NCI-H2196 treated with DMSO at 0.1 percent for 48 hours (cell line): ENCODE measurements at regions not wholly inside any gene's neighbourhood (a gene's known extent, or its start where the extent isn't known, plus 50 kb on each side); places are given as distances from the start of the nearest gene placed in this dataset.
"Not testable (repeated sequence)": the region's sequence is repeated elsewhere in the genome, so short reads cannot be mapped to it uniquely, and the experiment has no call there.

Source experiments
- DNase-seq: peaks from one replicate; lab custom pipeline; 2025; ENCODE audit not compliant: unreplicated experiment; lab: John Stamatoyannopoulos, UW

DNA sequence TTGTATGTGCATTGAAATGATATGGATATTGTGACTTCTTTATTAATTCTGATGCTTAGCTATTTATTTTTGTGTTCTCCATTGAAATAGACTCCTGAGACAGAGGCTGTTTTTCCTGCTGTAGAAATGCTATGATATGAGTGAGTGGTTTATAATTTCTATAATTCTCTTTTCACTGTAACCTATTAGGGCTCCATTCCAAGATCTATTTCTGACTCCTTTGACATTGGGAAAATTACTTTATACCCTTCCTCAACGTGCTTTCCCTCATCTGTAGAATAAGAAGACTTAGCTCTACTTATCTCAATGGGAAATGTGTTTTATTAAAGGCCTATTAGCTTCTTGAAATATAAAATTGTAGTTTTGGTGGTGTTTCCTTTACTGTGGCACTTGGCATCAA is 144.5 kb upstream of the RPRM start:
- DNase-seq: no peak

DNA sequence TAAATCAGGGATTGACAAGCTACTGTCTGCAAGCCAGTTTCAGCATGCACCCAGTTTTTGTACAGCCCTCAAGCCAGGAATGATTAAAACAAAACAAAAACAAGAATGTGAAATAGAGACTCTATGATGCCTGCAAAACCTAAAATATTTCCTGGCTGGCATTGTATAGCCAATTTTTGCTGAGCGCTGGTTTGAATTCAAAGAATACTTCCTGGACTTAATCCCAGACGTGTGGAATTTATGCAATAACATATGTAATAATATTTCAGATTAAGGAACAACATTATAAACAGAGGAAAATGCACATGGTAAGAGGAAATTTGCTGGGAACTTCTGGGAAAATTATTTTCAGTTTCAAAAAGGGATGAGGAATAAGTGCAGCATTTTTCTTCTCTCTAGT is 148.1 kb upstream of the RPRM start:
- no peak for DNase-seq

DNA sequence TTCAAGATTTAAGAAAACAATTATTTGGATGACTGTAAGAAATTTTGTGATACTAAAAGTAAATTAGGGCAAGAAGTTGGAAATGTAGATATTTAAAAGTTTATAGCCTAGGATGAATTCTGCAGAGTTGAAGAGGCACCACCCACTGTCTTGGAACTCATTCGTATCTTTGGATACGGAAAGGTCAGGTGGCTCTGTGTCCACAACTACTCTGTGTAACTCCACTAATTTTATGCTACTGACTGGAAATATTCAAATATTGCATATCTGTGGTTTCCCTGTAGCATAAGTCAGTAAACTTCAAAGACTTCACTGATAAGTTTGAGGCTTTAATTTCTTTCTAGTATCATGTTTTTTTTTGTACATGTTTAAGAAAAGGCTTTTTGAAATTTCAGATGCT is 156.9 kb upstream of the RPRM start:
- no peak for DNase-seq

DNA sequence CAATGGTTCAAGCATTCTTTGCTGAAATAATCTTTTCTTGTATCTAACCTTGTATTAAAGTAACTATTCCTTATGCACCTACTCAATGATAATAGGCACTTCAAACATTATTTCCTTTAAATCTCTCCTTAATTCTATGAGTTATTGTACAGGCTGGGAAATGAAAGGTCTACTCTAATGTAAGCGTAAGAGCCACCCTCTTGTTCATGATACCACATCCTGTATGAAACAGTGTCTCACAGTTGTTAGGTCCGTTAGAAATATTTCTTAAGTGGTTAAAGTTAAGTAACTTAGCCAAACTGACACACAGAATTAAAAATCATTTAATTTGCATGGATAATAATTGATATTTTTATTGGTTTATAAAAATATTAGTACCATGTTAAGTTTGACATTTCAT is 162.5 kb upstream of the RPRM start:
- no peak for DNase-seq

DNA sequence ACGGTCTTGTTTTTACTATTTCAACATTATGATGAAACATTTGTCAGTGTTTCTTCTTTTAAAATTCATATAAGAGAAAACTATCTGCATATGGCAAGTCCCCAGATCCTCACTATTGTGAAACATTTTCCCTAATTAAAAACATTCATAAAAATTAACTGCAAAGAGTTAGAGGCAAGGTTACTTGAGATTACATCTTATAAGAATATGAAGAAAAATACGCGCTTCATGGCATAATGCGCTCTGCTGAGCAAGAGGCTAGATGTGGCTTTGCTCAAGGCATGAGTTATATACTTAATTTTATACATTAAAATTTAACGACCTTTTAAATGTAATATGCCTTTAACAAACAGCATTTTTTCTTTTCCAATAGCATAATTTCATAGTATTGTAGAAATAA is 166.4 kb upstream of the RPRM start:
- DNase-seq: no peak

DNA sequence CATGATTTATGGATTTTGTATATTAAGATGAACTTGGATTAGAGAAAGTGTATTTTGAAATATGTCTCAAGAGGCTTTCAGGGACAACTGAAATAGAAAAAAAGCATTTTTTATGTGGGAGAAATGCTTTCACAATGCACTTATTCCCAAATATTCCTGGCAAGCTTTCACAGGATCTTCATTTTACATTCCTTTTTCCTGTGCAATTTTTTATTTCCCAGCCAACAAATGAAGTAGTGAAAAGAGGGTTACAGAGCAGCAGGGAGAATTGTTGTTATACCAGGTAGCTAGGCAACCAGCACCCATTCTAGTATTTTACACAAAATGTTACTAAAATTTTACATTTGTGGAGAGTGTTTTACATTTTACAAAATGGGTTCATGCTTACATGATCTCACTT is 167.0 kb upstream of the RPRM start:
- no peak for DNase-seq

DNA sequence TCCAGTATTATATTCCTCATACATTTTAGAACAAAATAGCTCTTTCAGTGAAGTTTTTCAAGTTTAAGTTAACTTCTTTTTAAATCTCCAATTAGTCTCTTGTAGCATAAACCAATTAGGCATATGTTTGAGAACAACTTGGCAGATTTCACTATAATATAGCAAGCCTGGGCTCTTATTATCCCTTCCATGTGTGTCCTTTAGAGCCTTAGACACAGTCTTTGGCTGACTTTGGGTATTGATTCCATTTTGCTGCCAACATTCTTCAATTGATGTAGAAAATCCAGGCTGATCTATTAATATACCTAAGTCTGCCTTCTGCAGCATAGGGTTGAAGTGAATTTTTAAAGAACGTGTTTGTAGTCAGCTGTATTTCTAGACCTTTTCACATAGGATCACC is 179.1 kb upstream of the RPRM start:
- DNase-seq: no peak

DNA sequence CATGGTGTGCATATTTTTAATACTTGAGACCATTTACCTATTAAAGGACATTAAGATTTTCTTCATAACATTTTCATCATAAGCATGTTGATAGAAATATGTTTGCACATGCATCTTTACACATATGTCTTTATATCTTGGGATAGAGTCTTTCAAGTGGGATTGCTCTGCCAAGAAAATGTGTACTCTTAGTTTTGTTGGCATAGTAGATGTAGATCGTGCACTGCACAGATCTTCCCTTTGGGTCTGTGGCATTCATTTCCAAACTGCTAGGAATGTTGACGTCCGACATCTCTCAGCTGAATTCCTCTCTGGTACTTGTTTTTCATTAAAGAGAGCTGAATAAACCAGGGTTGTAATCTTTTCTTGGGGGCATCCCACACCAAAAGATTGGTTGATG is 183.2 kb upstream of the RPRM start:
- DNase-seq: no peak

DNA sequence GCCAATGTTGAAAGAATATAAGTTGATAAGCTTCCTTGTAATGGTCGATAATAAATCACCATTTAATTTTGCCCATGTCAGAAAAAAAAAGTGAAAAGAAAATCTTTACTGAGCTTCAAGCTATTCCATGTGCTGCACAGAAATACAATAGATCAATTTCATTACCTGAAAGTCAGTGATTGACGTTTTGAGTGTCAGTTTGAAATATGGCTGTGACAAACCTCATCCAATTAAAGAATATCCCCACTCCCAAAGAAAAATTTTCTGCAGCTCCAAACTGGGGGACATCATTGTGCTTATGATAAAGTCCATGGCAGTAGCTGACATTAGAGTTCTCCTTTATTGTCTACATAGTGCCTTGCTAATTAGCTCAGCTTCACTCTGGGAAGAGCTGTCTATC is 184.8 kb upstream of the RPRM start:
- no peak for DNase-seq

DNA sequence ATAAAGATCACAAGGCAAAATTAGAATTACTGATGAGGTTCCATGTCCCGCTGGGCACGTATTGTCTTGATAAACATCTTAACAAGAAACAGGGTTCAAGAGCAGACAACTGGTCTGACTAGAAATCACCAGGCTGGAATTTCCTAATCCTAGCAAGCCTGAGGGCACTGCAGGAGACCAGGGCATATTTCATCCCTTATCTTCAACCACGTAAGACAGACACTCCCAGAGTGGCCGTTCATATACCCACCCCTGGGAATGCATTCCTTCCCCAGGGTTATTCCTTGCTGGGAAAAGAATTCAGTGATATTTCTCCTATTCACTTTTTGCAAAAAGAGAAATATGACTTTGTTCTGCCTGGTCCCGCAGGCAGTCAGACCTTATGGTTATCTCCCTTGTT is 185.4 kb upstream of the RPRM start:
- DNase-seq: not testable (repeated sequence)

DNA sequence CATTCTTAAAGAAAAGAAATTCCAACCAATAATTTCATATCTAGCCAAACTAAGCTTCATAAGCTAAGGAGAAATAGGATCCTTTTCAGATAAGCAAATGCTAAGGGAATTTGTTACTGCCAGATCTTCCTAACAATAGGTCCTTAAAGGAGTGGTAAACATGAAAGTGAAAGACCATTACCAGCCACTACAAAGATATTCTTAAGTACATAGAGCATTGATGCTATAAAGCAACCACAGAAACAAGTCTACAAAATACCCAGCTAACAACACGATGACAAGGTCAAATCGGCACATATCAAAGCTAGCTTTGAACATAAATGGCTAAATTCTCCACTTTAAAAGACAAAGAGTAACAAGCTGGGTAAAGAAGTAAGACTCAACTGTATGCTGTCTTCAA is 188.9 kb upstream of the RPRM start:
- no peak for DNase-seq

DNA sequence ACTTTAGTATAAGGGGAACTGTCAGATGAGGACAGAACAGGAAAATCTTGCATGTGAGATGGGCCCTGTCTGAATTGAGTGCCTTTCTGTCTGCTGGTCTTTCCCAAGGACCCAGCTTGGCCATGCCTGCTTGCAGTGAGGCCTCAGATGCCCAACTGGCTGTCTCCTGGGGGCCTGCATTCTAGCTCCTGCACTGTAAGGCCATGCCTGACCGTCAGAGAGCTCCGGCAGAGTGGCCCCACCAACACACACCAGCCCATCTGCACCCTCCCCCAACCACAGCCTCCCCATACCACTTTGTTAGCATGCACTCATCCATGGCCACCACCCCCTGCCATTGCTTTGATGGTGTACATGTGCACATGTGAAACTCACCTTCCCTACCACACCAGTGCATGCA is 190.4 kb upstream of the RPRM start:
- no peak for DNase-seq

DNA sequence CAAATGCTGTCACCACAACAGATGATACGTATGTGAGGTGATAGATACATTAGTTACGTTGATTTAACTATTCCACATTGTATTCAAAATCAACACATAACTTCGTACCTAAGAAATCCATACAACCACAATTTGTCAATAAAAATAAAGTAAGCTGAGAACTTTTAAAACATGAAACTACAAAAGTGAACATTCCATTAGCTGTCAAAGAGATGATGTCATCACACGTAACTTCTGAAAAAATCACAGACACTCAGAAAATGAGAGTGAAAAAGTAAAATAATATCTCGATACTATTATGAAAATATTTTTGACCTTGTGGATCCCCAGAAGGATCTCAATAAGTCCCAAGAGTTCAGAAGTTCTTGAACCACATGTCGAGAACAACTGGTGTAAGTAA is 161.6 kb upstream of the GALNT13 start:
- DNase-seq: no peak

DNA sequence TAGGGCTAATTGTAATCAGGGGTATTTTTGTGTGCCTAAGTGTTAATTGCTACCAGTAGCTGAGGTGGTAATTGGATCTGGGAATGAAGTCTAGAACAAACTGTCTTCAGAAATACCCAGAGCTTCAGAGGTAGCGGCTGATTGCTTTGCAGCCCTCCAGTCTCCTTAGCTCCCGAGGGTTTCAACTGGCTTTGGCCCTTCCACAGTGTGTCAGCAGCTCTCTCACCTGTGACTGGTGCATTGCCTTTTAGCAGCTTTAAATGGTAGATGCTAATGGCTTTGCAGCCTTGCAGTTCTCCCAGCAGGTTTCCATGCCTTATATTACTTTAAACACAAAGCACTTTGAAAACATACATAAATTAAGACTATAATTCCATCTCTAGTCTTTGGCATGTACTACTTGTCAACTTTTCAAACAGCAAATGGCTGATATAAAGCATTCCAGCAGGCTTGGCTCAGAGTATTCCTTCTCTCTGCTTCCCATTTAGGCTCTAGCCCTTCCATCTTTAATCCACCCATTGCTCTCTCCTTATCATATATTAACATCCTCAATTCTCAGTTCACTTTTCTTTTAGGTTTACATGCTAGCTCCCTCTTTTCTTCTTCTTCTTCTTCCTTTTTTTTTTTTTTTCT is 156.4 kb upstream of the GALNT13 start:
- no peak for DNase-seq

DNA sequence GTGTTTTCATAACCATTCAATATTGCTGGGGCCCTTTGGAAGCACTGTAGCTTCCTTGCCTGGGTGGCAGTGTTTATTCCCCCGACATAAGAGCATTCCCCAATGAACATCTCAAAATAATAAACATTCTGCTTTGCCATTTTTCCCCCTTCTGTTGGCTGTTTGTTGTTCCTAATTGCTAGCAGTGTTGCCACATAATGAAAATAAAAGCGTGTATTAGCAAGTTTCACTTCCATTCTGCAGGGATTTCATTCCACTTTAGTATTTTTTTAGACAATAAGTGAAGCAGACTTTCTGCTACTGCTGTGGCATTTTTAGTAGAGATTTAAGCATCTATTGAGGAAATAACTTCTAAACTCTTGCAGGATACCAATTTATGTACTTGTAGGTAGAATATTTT is 154.7 kb upstream of the GALNT13 start:
- DNase-seq: no peak

DNA sequence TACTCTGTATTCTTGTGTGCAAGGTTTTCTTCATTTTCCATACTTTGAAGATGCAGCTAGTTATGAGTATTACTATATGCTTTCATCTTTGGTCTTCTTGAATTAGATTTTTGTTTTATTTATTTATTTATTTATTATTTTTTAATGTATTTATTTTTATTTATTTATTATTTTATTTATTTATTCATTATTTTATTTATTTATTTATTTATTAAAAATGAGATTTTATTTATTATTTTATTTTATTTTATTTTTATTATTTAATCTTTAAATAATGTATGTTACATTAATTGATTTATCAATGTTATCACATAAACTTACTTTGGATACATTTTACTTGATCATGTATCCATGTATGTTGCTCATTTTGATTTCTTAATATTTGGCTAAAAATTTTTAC is 132.3 kb upstream of the GALNT13 start:
- no peak for DNase-seq

DNA sequence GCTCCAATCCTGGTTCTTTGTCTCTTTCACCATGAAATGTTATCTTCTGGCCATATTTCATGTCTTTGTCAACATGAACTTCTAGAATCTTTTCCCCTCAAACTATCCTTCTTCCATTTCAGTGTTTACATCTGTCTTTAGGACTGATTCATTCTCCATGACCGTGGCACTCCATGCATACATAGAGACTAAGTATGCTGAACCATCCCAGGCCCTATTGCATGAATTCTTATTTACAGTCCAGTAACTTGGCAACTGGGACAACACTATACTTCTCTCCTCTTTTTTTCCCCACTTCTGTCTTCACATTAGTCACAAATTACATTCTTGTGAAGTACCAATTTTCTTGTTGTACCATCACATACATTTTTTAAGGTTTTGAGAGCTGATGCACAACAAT is 109.8 kb upstream of the GALNT13 start:
- DNase-seq: no peak

DNA sequence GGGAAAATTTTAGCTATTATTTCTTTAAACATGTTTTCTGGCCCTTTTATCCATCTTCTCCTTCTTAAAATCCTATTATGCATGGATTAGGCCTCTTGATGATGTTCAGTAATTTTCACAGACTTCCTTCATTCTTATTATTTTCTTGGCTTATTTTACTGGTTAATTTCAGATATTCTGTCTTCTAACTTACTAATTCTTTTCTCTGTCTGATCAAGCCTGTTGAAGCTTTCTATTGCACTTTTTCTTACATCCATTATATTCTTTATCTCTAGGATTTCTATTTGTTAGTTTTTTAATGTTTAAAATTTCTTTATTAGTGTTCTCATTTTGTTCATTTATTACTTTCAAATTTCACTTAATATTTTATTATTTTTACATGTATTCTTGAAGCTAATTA is 105.3 kb upstream of the GALNT13 start:
- DNase-seq: no peak

DNA sequence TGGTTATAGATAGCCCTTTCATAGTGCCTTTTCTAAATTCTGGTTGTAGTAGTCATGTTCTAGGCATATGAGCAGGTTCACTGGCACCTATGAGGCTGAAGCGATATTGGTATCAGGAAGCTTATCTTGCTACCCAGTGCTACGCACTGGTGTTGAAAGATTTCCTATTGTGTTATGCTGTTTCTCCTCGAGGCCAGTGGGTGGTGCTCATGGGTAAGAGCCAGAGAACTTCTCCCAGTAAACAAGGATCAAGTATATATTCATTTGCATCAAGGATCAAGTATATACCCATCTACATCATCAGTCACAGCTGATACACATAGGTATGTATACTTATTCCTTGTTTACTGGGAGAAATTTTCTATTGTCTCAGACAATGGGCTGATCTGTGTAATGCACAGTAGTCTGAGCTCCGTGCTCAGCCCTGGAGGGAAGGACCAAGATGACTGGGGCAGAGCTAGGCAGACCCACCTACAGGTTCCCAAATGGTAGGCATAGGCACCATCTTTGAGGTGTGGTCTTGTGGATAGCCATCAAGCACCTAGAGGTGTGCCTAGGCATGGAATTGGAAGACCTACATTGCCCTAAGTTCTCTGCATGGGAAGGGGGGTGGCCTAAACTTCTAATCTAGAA is 101.2 kb upstream of the GALNT13 start:
- DNase-seq: no peak

DNA sequence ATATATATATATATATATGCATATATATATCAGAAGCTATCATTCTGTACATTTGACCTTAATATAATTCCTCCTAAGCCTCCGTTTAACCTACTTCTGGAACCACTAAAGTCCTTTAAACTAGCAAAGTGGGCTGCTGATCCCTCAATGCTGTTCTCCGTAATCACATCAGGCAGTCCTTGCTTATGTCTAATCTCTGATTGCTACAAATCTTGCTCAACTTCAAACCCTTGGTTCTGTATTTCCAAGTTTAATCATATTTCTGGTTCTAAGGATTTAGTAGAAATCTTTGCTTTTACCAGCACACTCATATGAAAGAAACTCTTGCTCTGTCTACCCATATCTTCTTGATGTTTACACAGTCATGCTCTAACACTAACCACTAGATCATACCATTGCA is 91.5 kb upstream of the GALNT13 start:
- DNase-seq: no peak

DNA sequence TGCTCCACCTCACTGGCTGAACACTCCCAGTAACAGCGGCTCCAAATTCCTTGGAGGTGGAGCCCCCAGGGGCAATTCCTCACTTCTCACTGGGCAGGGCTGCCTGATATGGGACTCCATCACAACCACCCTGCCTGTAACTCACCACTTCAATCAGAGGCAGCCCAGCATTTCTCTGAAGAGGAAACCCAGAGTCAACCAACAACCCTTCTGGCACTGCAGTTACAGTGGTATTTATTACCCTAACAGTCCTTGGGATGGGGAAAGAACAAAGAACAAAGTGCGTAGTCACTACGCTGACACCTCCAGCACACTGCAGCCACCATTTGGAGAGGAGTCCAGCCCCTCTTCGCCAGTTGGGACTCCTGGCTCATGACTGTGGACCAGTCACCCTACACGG is 85.7 kb upstream of the GALNT13 start:
- no peak for DNase-seq

DNA sequence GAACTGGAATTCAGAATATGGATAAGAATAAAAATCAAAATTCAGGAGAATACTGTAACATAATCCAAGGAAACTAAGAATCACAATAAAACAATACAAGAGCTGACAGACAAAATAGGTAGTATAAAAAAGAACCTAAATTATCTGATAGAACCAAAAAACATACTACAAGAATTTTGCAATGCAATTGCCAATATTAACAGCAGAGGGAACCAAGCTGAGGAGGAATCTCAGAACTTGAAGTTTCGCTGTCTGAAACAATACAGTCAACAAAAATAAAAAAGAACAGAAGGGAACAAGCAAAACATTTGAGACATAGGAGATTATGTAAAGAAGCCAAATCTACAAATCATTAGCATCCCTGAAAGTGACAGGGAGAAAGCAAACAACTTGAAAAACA is 84.1 kb upstream of the GALNT13 start:
- DNase-seq: no peak

DNA sequence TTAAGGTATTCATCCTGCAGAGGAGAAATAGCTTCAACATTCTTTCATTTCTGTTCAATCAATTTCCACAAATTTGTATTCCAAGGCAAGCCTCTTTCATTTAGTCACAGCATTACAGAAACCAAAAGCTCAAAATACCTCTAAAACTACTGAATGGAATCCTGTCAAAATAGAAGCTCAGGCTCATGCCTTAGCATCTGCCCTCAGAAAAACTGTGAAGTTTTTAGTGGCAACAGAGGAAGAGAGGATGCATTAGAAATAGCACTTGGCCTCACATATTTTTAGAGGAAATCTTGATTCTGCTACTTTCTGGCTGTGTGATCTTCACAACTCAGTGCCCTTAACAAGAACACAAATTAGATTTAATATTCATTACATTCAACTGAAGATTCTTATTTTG is 69.1 kb upstream of the GALNT13 start:
- no peak for DNase-seq
